GM19025 (cell line): ENCODE measurements at regions not wholly inside any gene's neighbourhood (a gene's known extent, or its start where the extent isn't known, plus 50 kb on each side); places are given as distances from the start of the nearest gene placed in this dataset.

Experiments used
- ATAC-seq: cut with Tn5 transposase; IDR thresholded peaks from one replicate; pipeline ENCODE4 v1.9.1; 2021; ENCODE audit warnings: mild to moderate bottlenecking, low read depth, moderate library complexity; ENCODE audit not compliant: unreplicated experiment

DNA sequence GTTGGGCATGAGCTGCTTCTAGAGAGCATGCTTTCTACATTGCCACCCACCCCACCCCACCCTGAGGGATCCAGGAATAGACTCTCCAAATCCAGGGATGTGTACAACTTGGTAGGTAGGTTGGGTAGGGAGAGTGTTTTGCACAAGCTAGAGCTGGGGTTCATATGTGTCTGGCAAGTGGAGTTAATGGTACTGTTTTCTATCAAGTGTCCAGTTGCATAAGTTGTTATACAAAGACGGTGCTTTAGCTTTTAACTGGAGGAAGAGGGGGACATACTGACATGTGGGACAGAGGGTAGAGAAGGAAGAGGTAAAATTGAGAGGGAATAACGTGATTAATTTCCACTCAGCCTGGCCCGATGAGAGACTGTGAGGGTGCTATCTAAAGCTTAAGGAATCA is 51.0 kb upstream of the TNC start:
- ATAC-seq: no peak

DNA sequence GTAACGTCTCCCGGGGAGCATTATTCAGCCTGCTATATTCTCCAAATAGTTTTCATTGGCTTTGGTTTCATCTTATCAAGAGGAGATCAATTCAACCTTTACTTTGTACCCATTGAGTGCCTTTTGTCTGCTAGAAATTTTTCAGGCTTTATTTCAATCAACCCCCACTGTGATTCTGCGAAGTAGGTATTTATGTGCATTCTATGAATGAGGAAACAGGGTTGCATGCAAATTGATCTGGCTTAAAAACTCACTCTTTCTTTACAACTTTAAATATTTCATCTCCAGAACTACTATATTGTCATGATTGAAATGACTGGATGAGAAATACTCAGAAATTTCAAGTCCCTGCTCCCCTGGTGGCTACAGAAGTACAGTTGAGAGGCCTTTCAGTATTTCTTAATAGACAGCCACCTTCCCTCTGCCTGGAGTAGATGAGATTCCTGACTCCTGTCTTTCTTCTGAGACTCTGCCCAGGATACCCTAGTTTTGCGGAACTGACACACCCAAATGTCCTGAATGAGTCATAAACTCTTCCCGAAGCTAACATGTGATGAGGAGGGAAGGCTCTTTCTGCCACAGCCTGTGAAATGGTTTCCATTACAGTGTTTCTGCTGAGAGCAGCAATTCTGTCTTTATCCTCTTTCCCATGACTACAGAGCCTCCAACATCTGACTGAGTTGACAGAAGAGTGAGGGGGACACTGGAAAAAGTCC is 52.6 kb upstream of the TNC start:
- no peak for ATAC-seq

DNA sequence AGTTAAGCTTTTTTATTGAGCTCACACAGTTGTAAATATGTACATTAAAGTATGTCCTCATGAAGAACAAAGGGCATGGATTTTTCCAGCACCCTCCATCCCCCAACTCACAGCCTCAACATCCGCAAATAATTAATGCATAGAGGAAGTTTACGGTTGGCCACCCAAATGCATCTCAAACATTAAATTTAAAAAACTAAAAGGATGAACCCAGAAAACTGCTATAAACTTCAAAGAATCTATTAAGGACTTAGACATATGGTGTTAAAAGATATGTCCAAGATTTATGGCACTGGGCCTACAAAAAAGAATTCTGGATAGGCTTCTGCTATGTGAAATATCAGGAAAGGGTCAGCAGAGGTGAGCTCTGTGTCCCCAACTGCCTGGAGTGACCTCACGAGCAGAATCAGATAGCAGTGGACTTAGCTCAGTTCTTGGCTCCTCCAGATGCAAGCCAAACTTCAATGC is 54.0 kb upstream of the TNC start:
- ATAC-seq: no peak

DNA sequence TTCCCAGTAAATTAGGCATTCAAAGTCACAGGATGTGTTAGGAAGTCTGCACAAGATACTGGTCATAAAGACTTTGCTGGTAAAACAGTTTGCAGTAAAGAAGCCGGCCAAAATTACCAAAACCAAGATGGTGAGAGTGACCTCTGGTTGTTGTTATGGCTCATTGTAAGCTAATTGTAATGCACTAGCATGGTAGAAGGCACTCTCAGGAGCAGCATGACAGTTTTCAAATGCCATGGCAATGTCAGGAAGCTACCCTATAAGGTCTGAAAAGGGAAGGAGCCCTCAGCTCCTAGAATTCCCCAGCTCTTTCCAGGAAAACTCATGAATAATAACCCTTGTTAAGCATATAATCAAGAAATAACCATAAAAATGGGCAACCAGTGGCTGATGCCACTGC is 64.3 kb upstream of the TNC start:
- ATAC-seq: no peak

DNA sequence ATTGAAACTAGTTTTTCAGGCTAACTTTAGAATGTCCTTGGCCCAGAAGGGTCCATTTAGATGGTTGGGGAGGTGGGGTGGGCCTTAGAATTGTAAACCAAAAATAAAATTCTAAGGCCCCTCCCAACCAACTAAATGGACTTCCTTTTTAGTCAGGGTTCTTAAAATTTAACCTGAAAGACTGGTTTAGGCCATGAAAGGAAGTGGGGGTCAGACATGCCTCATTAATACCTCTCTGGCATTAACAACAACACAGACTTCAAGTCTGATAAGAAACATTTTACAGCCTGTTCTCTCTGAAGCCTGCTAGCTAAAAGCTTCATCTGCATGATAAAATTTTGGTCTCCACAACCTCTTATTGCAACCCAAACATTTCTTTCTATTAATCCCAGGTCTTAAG is 65.5 kb upstream of the TNC start:
- no peak for ATAC-seq

DNA sequence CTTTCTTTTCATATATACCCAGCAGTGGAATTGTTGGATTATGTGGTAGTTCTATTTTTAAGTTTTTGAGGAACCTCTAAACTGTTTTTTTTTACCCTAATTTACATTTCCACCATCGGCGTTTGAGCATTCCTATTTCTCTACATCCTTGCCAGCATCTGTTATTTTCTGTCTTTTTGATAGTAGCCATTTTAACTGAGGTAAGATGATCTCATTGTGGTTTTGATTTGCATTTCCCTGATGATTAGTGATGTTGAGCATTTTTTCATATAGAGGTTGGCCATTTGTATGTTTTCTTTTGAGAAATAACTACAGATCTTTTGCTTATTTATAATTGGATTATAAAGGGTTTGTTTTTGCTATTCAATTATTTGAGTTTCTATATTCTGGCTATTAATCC is 71.7 kb upstream of the TNC start:
- no peak for ATAC-seq

DNA sequence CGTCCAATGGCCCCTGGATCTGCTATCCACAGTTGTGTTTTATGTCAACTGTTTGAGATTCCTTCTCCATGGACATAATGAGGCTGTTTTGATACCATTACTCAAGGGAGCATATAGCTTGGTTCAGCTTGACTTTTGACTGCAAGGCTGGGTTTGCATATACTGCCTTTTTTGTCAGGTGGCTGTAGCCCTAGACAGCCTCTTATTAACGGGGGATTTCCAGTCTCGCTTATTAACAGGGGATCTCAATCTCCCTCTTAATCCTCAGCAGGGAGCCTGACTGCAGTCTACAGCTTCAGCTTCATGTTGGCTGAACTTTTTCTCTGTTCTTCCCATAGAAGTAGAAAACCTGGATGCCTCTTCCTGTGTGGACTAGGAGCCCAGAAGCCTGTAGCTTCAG is 73.7 kb upstream of the TNC start:
- ATAC-seq: no peak

DNA sequence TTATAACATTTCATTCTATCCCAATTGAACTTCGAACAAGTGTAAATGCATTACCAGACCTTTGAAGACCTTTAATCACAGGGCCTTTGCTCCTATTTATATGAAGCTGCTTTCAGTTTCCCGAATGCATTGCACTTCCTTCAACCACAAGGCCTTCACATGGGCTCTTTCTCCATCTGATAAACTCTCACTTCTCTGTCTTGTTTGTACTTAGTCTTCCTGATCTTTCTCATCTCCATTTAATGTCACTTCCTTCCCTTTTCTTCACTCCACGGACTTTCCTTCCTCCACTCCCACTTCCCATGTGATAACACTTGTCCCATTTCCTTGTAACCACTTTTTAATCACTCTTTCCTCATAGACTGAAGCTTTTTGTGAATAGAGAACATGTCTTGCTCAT is 74.3 kb upstream of the TNC start:
- no peak for ATAC-seq

DNA sequence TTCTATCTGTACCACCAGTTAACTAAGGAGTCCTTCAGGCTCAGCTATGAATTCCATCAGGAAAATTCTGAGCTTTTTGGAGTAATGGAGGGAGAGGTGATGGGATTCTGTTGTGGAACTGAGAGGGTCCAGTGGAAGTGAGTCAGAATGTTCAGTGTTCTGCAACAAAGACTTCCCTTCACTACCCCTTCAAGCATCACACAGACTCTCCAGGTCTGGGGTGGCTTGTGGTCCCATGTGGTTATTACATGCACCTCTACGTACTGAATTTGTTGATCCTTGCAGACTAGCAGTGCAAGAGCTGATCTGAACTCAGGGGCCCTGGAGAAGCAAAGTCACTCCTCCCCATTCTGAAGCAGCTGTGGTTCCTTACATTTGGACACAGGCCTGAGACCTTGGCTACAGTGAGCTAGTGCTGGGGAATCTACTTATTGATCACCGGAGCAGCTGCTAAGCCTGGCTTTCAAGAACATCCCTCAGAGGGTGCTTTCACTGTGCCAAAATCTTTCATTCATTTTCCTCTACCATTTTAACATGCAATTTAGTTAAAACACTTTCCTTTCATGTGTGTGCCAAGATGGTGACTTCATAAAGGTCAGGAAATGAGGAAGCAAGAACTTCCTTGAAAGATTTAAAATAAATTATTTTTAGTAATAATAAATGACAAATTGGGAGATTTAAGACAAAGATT is 75.0 kb upstream of the TNC start:
- no peak for ATAC-seq

DNA sequence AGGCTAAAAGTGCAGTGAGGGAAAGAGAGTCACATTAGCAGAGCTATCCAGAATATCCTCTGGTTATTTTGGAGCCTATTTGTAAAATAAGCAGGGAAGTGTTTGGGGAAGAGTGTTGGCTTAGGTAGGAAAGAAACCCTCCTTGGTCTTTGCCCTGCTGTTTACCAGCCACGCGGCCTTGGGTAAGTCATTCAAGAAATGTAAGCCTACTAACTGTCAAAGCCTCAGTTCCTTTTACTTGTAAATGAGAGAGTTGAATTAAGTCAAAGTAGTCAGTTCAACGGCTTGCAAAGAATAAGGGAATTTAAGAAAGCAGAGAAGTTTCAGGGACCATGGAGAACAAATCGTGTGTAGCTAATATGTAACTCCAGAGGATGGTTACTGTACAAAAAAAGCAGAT is 75.8 kb upstream of the TNC start:
- ATAC-seq: no peak

DNA sequence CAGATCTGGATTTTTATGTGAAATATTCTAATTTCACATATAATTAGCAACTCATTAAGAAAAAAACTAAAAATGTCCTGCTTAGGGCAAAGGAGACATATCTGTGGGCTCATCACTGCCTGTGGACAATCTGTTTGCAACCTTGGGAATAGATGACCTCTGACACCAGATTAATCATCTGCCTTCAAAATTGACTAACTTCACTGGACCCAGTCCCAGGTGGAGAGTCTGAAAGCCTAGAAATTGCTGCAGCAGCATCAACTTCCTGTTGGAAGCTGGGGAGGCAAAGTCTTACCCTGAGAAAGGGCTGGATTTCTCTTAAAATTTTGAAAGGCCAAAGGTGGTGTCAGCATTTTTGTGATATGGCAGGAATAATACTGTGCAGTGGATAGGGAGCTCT is 76.3 kb upstream of the TNC start:
- ATAC-seq: no peak

DNA sequence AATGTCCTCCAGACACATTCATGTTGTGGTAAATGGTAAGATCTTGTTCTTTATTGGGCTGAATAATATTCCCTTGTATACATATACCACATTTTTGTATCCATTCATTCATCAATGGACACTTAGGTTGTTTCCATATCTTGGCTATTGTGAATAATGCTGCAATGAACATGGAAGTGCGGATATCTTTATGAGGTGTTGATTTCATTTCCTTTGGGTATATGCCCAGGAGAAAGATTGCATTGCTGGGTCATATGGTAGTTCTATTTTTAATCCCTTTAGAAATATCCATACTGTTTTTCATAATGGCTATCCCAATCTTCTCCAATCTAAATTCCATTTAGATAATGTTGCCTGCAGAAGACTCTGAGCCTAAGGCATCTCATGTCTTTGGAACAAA is 78.0 kb upstream of the TNC start:
- no peak for ATAC-seq

DNA sequence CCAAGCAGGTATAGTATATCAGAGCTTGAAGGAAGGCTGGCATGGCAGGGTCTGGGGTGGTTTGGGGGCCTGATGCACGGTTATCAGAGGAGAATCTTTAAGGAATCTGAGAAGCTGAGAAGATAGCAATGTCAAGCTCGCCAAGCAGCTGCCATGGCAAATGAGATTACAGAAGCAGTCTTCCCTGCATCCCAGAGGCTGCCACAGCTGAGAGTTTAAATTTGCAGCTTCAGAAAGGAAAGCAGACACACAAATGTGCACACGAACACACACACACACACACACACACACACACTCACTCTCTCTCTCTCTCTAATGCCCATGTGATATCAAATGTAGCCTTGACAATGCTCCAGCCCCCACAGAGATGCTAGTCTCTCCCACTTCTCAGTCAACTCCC is 79.0 kb upstream of the TNC start:
- no peak for ATAC-seq

DNA sequence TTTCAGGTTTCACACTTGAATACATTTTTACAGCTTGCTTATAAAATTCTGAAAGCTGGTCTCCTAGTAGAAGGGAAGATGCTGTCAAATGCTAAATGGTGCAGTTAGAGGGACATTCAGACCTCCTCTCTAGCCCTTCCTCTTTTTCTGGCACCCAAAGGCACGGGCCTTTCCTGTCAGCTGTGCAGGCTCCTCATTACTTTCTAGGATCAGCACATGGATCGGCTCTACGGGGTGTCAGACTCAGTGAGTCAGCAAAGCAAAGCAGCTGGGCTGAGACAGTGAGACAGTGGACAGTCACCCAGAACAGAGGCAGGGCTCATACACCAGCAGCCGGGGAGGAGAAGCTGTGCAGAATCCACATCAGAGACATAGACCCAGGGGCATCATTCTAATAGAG is 80.0 kb upstream of the TNC start:
- no peak for ATAC-seq

DNA sequence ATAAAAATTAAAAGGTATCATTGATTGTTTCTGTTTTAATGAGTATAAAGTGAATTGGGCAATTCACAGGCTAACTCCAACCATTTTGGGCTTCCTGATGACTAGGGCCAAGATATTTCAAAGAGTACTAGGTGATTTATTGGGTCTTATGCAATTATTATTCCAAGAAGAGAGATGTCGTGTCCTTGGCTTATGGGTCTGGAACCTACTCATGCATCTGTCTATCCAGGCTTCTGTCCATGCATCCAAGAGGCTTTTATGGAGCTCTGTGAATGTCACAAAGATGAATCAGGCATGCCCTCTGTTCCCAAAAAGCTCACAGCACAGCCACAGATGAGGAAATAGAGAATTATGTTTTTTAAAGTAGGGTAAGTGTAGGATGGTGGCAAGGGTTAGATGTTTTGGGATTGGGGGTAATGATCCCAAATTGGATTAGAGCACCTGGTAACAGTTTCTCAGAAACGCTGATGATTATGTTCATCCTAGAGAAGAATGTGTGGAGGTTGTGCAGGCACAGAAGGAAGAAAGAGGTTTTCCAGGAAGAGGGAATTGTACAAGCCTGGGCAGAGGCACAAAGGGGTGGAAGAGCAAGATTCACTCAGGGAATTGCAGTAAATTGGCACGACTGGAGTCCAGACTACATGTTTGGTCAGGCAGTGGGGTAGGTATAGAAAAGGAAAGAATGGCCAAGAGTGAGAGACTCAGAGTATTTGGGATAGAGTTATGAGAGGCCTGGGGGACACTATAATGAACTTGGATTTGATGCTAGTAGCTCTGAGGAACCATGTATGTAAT is 83.0 kb upstream of the TNC start:
- ATAC-seq: no peak

DNA sequence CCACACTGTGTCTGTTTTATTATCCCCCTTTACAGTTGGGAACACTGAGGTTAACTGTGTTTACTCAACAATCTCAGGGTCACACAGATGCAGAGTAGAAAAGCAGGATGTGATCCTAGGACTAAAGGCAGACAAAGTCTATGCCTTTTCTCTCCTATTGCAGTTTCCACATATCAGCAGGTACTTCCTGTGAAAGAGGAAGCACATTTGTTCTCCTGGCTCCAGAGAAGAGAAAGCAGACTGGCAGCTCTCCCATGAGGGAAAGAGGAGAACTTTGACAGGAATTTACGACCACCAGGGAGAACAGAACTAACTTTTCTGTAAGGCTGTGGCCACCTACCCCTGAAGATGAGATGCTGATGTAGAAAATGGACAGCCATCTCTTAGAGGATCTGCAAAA is 84.2 kb upstream of the TNC start:
- no peak for ATAC-seq

DNA sequence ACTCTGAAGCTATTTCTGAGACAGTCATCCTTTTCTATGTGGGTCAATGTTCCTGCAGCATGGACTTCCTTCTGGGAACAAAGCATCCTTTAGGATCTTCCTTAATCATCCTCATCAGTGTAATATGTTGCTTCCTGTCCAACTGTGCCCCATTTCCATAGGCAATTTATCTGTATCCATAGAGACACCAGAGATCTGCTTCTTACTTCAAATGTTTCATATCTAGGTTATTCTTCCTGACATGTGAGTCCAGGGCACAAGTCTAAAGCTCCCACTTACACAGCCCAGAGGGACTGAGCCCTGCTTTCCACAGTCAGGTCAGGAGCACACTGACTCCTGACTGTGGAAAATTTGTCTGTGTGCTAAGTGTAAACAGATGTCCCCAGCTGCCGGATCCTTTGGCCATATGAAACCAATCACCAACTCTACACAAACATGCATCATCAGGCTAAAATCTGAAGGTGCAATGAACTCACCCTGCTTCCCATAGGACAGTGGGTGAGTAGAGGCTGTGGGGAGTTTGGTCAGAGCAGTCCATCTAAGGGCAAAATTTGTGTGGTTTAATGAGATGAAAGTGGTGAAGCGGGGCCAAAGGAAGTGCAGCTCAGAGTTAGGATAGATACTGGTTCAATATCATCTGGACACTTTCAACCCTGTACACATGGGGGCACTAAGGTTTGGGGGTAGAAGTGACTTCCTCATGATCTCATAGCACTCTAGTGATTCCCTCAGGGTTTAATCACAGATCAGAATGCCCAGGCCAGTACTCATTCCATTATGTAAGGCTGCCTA is 85.2 kb upstream of the TNC start:
- ATAC-seq: no peak

DNA sequence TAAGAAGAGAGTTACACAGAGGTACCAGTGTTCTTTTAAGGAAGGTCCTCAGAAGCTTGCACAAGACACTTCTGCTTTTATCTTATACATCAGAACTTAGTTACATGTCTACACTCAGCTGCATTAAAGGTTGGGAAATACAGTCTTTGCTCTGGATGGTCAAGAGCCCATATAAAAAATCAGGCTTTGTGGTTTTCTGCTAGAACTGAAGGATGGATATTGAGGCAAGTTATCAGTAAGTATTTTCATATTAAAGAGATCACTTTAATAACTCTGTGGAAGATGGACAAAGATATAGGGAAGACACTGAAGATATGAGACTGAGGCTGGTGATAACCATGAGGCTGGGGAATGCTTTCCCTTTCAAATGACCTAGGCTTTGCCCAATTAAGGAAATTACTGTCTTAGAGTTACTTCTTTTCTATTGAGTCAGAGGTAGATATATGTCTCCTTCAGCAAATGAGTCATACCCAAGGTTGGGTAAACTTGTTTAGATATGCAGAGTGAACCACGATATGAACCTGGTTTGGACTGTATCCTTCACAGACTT is 87.0 kb upstream of the TNC start:
- ATAC-seq: no peak

DNA sequence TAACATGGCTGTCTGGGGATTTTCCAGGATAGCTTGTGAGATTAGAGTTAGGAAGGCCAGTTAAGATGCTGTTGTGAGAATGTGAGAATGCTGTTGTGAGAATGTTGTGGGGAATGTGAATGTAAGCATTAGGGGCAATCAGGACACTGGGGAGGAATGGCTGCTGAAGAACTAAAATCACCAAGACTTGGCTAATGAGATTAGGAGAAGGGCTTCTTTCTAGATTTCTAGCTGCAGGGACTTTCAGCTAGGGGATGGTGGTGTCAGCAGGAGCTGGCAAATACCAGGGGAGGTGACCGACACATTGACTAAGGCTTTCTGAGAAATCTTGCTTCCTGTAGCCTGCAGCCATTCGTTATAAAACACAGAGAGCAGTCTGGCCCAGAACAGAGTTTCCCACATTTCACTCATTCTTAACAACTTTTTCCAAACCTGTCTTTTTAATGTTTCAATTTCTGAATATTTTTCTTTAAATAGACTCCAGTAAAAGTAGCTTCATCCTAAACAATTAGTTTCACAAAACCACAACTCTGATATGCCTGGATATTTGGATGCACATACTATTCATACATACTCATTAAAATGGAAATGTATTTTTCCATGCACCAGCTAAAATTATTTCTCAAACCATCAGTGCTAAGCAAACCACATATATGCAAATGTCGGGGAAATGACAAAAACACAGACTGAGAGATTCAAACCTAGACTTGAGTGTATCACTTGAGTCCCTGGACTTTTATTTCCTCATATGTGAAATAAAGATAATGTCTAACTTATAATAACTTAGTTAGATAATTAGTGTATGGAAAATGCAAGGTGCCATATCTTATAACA is 89.3 kb upstream of the TNC start:
- ATAC-seq: no peak

DNA sequence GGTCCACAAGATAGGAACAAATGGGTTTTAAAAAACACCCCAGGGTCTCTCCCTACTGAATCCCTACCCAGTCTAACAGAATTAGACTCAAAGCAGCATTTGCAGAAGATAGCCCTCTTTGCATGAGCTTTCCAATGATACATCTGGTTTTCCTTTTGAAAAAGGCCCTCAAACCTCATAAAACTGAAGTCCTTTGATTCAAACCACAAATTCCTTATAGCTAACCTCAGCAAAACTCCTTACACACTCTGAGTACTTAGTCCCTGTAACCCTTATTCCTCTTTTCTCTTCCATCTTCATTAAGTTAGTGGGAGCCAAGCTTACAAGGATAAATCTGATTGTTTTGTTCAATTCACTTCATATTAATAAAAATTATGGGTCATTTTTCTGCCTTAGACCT is 90.5 kb upstream of the TNC start:
- ATAC-seq: no peak
